ENCODE measurements at regions not wholly inside any gene's neighbourhood (a gene's known extent, or its start where the extent isn't known, plus 50 kb on each side); places are given as distances from the start of the nearest gene placed in this dataset.

DNA sequence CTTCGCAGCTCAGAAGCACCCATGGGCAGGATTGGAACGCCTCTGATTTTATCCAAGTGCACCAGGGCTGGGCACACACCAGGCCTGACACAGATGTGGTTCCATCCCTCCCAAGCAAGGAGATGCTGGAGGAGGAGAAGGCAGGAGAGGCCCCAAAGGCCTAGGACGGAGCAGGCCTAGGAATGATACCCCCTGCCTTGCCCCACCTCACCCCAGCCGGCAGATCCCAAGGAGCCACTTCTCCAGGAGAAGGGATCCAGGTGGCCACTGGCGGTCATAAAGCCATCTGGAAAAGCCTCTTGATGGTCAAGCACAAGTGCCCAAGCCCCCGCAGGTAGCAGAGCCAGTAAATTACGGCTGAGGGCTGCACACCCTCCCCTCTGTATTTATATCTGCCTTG is 211.8 kb downstream of the TBC1D2B start:
- H3K79me2 ChIP-seq (ENCODE audit: control insufficient read depth in 1 of 2, insufficient read depth in 2 of 2, low read length in 2 of 2), result no peaks in the 10 kb centered on the region
- no peak overlapping the region for H3K27ac ChIP-seq (ENCODE audit: low read depth, low read length)
- H3K23me2 ChIP-seq (ENCODE audit: low read depth, low read length), result no peaks in the 10 kb centered on the region
- H4K20me1 ChIP-seq (replicated peaks in 1 of 2; ENCODE audit: control insufficient read depth in 1 of 2, insufficient read depth in 2 of 2, low read length in 2 of 2), result no peaks in the 10 kb centered on the region
- no peak overlapping the region for H3K4ac ChIP-seq (replicated peaks; ENCODE audit: insufficient read length, low read depth, low read length)
- H3K27me3 ChIP-seq (replicated peaks in 1 of 4; ENCODE audit: control insufficient read depth in 3 of 4, extremely low read depth in 1 of 4, insufficient read depth in 3 of 4, low read length in 3 of 4), result no peaks in the 10 kb centered on the region
- FAIRE-seq (no peak), DNase-seq (ENCODE audit: low read depth in 1 of 2, low spot score in 2 of 2) (no peak)
- no peak overlapping the region for H4K91ac ChIP-seq (replicated peaks; ENCODE audit: insufficient read length, low read length)
- H3K18ac ChIP-seq (ENCODE audit: extremely low read depth, low read length), result no peak overlapping the region
- H3K9ac ChIP-seq (replicated peaks in 1 of 4; ENCODE audit: extremely low read depth in 1 of 4, low read depth in 3 of 4, low read length in 3 of 4), result no peak overlapping the region
- 85% methylated on average over 6 of the region's 7 CpGs; no CpG with 5 or more reads in 1 of the 2 experiments for WGBS, 2 experiments (ENCODE audit: extremely low coverage in 1 of 2, insufficient coverage in 1 of 2, insufficient read length in 1 of 2, insufficient replicate concordance in 2 of 2, low coverage in 1 of 2, low lambda C conversion rate in 2 of 2, missing lambda C conversion rate in 1 of 2)
- H2BK12ac ChIP-seq (ENCODE audit: low read depth, low read length), result no peak overlapping the region
- H2BK120ac ChIP-seq (replicated peaks; ENCODE audit: low read depth, low read length), result no peak overlapping the region
- no peak overlapping the region for H2BK15ac ChIP-seq (ENCODE audit: low read length)
- H3K4me1 ChIP-seq (replicated peaks in 1 of 4; ENCODE audit: control insufficient read depth in 3 of 4, insufficient read depth in 4 of 4, low read length in 3 of 4), result peaks cover 0 to 5% (median 3%) of the 10 kb centered on the region in 4 experiments; a peak in 3 of 7 replicates
- POLR2A ChIA-PET (ENCODE audit: partially characterized antibody), result no interaction called here
- no peak overlapping the region for H3K14ac ChIP-seq (ENCODE audit: insufficient read length)
- H3K79me1 ChIP-seq (ENCODE audit: low read depth, low read length), result no peaks in the 10 kb centered on the region
- CTCF ChIA-PET (ENCODE audit: partially characterized antibody), result no interaction called here
- no peak overlapping the region for H3K4me3 ChIP-seq (ENCODE audit: extremely low read depth in 1 of 4, insufficient read depth in 2 of 4, low read depth in 3 of 4, low read length in 4 of 4)
- H4K8ac ChIP-seq (ENCODE audit: extremely low read depth, insufficient read depth, low read length), result no peak overlapping the region
- no peaks in the 10 kb centered on the region for H3K36me3 ChIP-seq (ENCODE audit: control insufficient read depth in 2 of 4, insufficient read depth in 4 of 4, low read length in 3 of 4)
- H2BK5ac ChIP-seq (ENCODE audit: low read depth, low read length), result no peak overlapping the region
- no peak overlapping the region for H2AK5ac ChIP-seq (ENCODE audit: low read depth, low read length)
- H4K5ac ChIP-seq (ENCODE audit: insufficient read length, low read depth, low read length), result no peak overlapping the region
- H2BK20ac ChIP-seq (ENCODE audit: low read length), result no peak overlapping the region
- no peaks in the 10 kb centered on the region for H3K9me3 ChIP-seq (ENCODE audit: insufficient read depth in 2 of 2, low read depth in 1 of 2, low read length in 1 of 2)
- H3K4me2 ChIP-seq (ENCODE audit: insufficient read depth in 1 of 2, low read depth in 2 of 2, low read length in 2 of 2), result no peak overlapping the region
- no peak overlapping the region for H2AFZ ChIP-seq (ENCODE audit: low read length)
- no peak overlapping the region for H3K56ac ChIP-seq (replicated peaks; ENCODE audit: insufficient read length, low read depth, low read length)
- H3K23ac ChIP-seq (ENCODE audit: insufficient read length), result no peak overlapping the region
- TF ChIP-seq KDM4A (IDR thresholded peaks at IDR 0.05; ENCODE audit: low read depth, low read length, severe bottlenecking) (no peak), POU5F1 (IDR thresholded peaks at IDR 0.05; ENCODE audit: low read depth, low read length) (no peak), TBP (IDR thresholded peaks at IDR 0.05; ENCODE audit: low read depth, low read length) (no peak), SRF (IDR thresholded peaks at IDR 0.05; ENCODE audit: low read depth, low read length) (no peak), KDM5A (IDR thresholded peaks at IDR 0.05; ENCODE audit: low read length) (no peak), GTF2F1 (IDR thresholded peaks at IDR 0.05; ENCODE audit: borderline replicate concordance, low read depth, low read length) (no peak), BRCA1 (IDR thresholded peaks at IDR 0.05; ENCODE audit: low read depth, low read length) (no peak), CREB1 (IDR thresholded peaks at IDR 0.05) (no peak), SUZ12 (IDR thresholded peaks at IDR 0.05; ENCODE audit: low read length) (no peak), RNF2 (IDR thresholded peaks at IDR 0.05; ENCODE audit: borderline replicate concordance, low read depth, low read length, missing control alignments, poor library complexity, severe bottlenecking) (no peak), SIX5 (IDR thresholded peaks at IDR 0.05; ENCODE audit: low read depth, low read length) (no peak), POLR2AphosphoS5 (IDR thresholded peaks at IDR 0.05; ENCODE audit: low read depth, low read length) (no peak)
- TF ChIP-seq, protein P1, sequence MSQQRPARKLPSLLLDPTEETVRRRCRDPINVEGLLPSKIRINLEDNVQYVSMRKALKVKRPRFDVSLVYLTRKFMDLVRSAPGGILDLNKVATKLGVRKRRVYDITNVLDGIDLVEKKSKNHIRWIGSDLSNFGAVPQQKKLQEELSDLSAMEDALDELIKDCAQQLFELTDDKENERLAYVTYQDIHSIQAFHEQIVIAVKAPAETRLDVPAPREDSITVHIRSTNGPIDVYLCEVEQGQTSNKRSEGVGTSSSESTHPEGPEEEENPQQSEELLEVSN (IDR thresholded peaks at IDR 0.05), result no peak

All from H1 (cell line).